K562 (cell line): ENCODE measurements at regions not wholly inside any gene's neighbourhood (a gene's known extent, or its start where the extent isn't known, plus 50 kb on each side); places are given as distances from the start of the nearest gene placed in this dataset.

Experiments used
- ATAC-seq: fragments of 200-7000 bp; cut with Tn5 transposase; 3 replicates; pipeline ENCODE4 v1.9.1; 2020; ENCODE audit warnings: moderate library complexity
- BruUV-seq: library from RNA; stranded (reverse); fragments of 400-500 nt; replicated peaks from 2 replicates; lab custom pipeline; 2021; lab: Mats Ljungman, UMichigan
- CTCF ChIA-PET: fragments of 300-600 bp; formaldehyde crosslinking; extraction: SDS; loops from one replicate; lab custom pipeline; 2021; ENCODE audit warnings: low intra/inter-chr PET ratio; lab: Yijun Ruan, JAX
- POLR2A ChIA-PET: fragments of 300-600, 350-650 bp; sonication (Branson Sonifier 250); formaldehyde crosslinking; extraction: SDS; loops from one replicate; lab custom pipeline; 2021; ENCODE audit warnings: antibody characterized with exemption, inconsistent platforms; lab: Yijun Ruan, JAX
- DNase-seq, 4 experiments: peaks; one replicate each; pipeline versions ENCODE4 v3.0.0 to v3.0.0-alpha.2; 2011 to 2018; ENCODE audit warnings: low spot score in 3 of 4, mixed read lengths in 3 of 4; ENCODE audit errors: extremely low read depth in 1 of 4
- FAIRE-seq: peaks from 2 replicates; lab custom pipeline; 2011; peaks lifted over from hg19 to GRCh38; lab: Jason Lieb, UNC
- H2AFZ ChIP-seq: 2 replicates; pipeline ENCODE4 v1.6.0; 2011; ENCODE audit warnings: low read depth, low read length, control low read depth, inconsistent platforms
- H3K27ac ChIP-seq: fragments of 200-600 bp; 3 replicates; pipeline ENCODE4 v1.8.0; 2011; ENCODE audit warnings: low read depth, mild to moderate bottlenecking, control low read depth, inconsistent platforms, low read length, moderate library complexity, mixed read lengths; ENCODE audit errors: extremely low read depth
- H3K27me3 ChIP-seq, 2 experiments: fragments of 300-600 bp in 1 of 2; 2 replicates in 1 of 2; 3 replicates in 1 of 2; pipeline versions ENCODE4 v1.6.0 to v1.8.0; 2011; ENCODE audit warnings: inconsistent platforms in 2 of 2, low read length in 2 of 2, mild to moderate bottlenecking in 1 of 2, mixed read lengths in 1 of 2, moderate library complexity in 1 of 2; ENCODE audit not compliant: control insufficient read depth in 2 of 2, insufficient read depth in 2 of 2
- H3K36me3 ChIP-seq: fragments of 300-600 bp; 3 replicates; pipeline ENCODE4 v1.8.0; 2011; ENCODE audit warnings: mild to moderate bottlenecking, low read length, inconsistent platforms; ENCODE audit not compliant: control insufficient read depth, insufficient read depth
- H3K4me1 ChIP-seq, 2 experiments: fragments of 200-600 bp in 1 of 2; replicated peaks in 1 of 2; 2 replicates in 1 of 2; 3 replicates in 1 of 2; pipeline versions ENCODE4 v1.5.1 to v1.8.0; 2011; ENCODE audit warnings: inconsistent platforms in 2 of 2, low read length in 2 of 2, mild to moderate bottlenecking in 1 of 2, mixed read lengths in 1 of 2, moderate library complexity in 1 of 2; ENCODE audit not compliant: control insufficient read depth in 2 of 2, insufficient read depth in 2 of 2
- H3K4me2 ChIP-seq: 2 replicates; pipeline ENCODE4 v1.6.1; 2011; ENCODE audit warnings: low read length, control low read depth, inconsistent platforms, mixed read lengths; ENCODE audit not compliant: insufficient read depth
- H3K4me3 ChIP-seq: fragments of 200-600 bp; sonication (generic), shearing (Covaris generic); 2 replicates; pipeline ENCODE4 v1.5.1; 2016; ENCODE audit warnings: control low read depth, inconsistent platforms
- H3K79me2 ChIP-seq: fragments of 200-600 bp; 3 replicates; pipeline ENCODE4 v1.8.0; 2011; ENCODE audit warnings: low read length, inconsistent platforms; ENCODE audit not compliant: control insufficient read depth, insufficient read depth
- H3K9ac ChIP-seq, 2 experiments: 2 replicates each; pipeline versions ENCODE4 v1.6.0 to v1.6.1; 2011; ENCODE audit warnings: low read depth in 2 of 2, low read length in 2 of 2, control low read depth in 1 of 2, inconsistent platforms in 1 of 2, mild to moderate bottlenecking in 1 of 2, mixed read lengths in 1 of 2; ENCODE audit not compliant: insufficient read depth in 1 of 2
- H3K9me1 ChIP-seq: one replicate; pipeline ENCODE4 v1.6.0; 2011; ENCODE audit warnings: inconsistent platforms, mild to moderate bottlenecking, low read length, moderate library complexity; ENCODE audit not compliant: control insufficient read depth, insufficient read depth
- H3K9me3 ChIP-seq: replicated peaks from 2 replicates; pipeline ENCODE4 v1.5.1; 2011; ENCODE audit warnings: low read depth, low read length, inconsistent platforms; ENCODE audit not compliant: control insufficient read depth, insufficient read depth
- H4K20me1 ChIP-seq: replicated peaks from 2 replicates; pipeline ENCODE4 v1.6.1; 2011; ENCODE audit warnings: low read length, inconsistent platforms, mixed read lengths; ENCODE audit not compliant: control insufficient read depth, insufficient read depth
- CHD4 ChIP-seq: fragments of 200-600 bp; sonication (generic); IDR thresholded peaks from 3 replicates; pipeline ENCODE4 v1.6.1; 2012; ENCODE audit warnings: low read depth, mild to moderate bottlenecking, mixed read lengths, low read length, inconsistent platforms; ENCODE audit not compliant: insufficient read depth, insufficient replicate concordance, poor library complexity, severe bottlenecking
- MCM7 ChIP-seq, 2 experiments: fragments of 450-650 bp; IDR thresholded peaks; 2 replicates each; pipeline ENCODE4 v1.6.1; 2016 to 2018
- PURB ChIP-seq: sonication (generic); formaldehyde crosslinking; IDR thresholded peaks from 2 replicates; pipeline ENCODE4 v1.9.0; 2021; ENCODE audit warnings: low read depth, mild to moderate bottlenecking, missing genetic modification reagents
- SAFB ChIP-seq: fragments of 200-400 bp; formaldehyde crosslinking; IDR thresholded peaks from 2 replicates; pipeline ENCODE4 v1.6.1; 2017; ENCODE audit warnings: low read depth, low read length, borderline replicate concordance
- SMARCE1 ChIP-seq: fragments of 450-650 bp; IDR thresholded peaks from 2 replicates; pipeline ENCODE4 v1.7.1; 2016; ENCODE audit warnings: mild to moderate bottlenecking
- TAF1 ChIP-seq: IDR thresholded peaks from 2 replicates; pipeline ENCODE4 v1.6.1; 2011; ENCODE audit warnings: mild to moderate bottlenecking, low read length, moderate library complexity; ENCODE audit not compliant: insufficient read depth, control insufficient read depth, severe bottlenecking; ENCODE audit errors: extremely low read depth
- ZNF347 ChIP-seq: fragments of 450-650 bp; formaldehyde crosslinking; IDR thresholded peaks from 2 replicates; pipeline ENCODE4 v1.4.0; 2020; ENCODE audit warnings: low read depth, mild to moderate bottlenecking, moderate library complexity
- WGBS: fragments of 100-300 bp; shearing (Covaris generic); methylation state at CpG from one replicate; pipeline ENCODE4 v1.1.6; 2016; ENCODE audit warnings: low coverage, mixed read lengths; ENCODE audit not compliant: insufficient coverage; ENCODE audit errors: missing lambda C conversion rate; 5-methylcytosine and 5-hydroxymethylcytosine counted together
- in situ Hi-C: fragments of 300-500 bp; cut with MboI; formaldehyde crosslinking; loops from 4 replicates; pipeline ENCODE4 v1.15.0; 2018; ENCODE audit warnings: inconsistent platforms, mixed read lengths
- intact Hi-C: fragments of 100-400 bp; cut with micrococcal nuclease; formaldehyde crosslinking; loops from 2 replicates; pipeline ENCODE4 v1.14.2; 2022

GRCh38 chr13:49858178-49858856 lies 65.8 kb upstream of the KPNA3 start (continued):
- TF ChIP-seq PURB (no peak), SMARCE1 (no peak), SAFB (no peak), CHD4 (no peak), TAF1 (no peak)

- no peak for TF ChIP-seq MCM7 (IDR thresholded peaks at IDR 0.05)
- no peak for TF ChIP-seq ZNF347 (CRISPR knock-in tag)
- no peak overlapping the region for H3K27ac ChIP-seq
- H3K9me3 ChIP-seq = no peaks in the 10 kb centered on the region
- FAIRE-seq (no peak), DNase-seq (no peak), ATAC-seq (no peak)
- CTCF ChIA-PET = no interaction called here
- no peaks in the 10 kb centered on the region; a peak in 1 of 5 replicates for H3K4me1 ChIP-seq
- H3K9ac ChIP-seq = no peak overlapping the region
- no peaks in the 10 kb centered on the region for H3K36me3 ChIP-seq
- in situ Hi-C loops = no loop called here
- H2AFZ ChIP-seq = no peak overlapping the region
- no TSS peak for BruUV-seq
- 1% methylated on average over 4 of the region's 4 CpGs for WGBS
- H4K20me1 ChIP-seq = no peaks in the 10 kb centered on the region
- intact Hi-C loops = no loop called here
- H3K4me2 ChIP-seq = no peak overlapping the region
- POLR2A ChIA-PET = interaction anchor here (0.6 to 1.7 kb wide), 2 partner anchors 9 to 36 kb away, joined by 3 to 4 read pairs; no protein-coding TSS in a partner anchor
- H3K4me3 ChIP-seq = no peak overlapping the region
- no peaks in the 10 kb centered on the region for H3K79me2 ChIP-seq
- H3K9me1 ChIP-seq = no peaks in the 10 kb centered on the region
- no peaks in the 10 kb centered on the region for H3K27me3 ChIP-seq
These were observed 63.4 kb upstream of the KPNA3 start for GRCh38 chr13:49855930-49856329.
